ENCODE measurements at regions not wholly inside any gene's neighbourhood (a gene's known extent, or its start where the extent isn't known, plus 50 kb on each side); places are given as distances from the start of the nearest gene placed in this dataset.
A peak's percentile ranks its signal among the peaks of the same experiment; 100 is the strongest.

GRCh38 chr14:65279958-65280357 lies 132.6 kb upstream of the FUT8 start:
- H3K4me3 Mint-ChIP-seq = no peak overlapping the region
- H3K9me3 Mint-ChIP-seq = no peaks in the 10 kb centered on the region
- H3K4me1 Mint-ChIP-seq = peaks cover 18 to 35% (median 30%) of the 10 kb centered on the region in 4 donors
- no peaks in the 10 kb centered on the region for H3K27me3 Mint-ChIP-seq
- H3K27ac Mint-ChIP-seq = peak overlapping the region in 1 of 10 donors; percentile 56
- ATAC-seq (no peak), DNase-seq (no peak)
- POLR2A ChIA-PET = interaction anchor here (1.1 kb wide), 1 partner anchor 19 kb away, joined by 3 read pairs; no protein-coding TSS in a partner anchor
- no peaks in the 10 kb centered on the region for H3K36me3 Mint-ChIP-seq

- H3K36me3 Mint-ChIP-seq = no peaks in the 10 kb centered on the region
- peak overlapping the region in 2 of 10 donors; percentile 27 to 42 for H3K4me3 Mint-ChIP-seq
- DNase-seq = no peak
- H3K4me1 Mint-ChIP-seq = peaks cover 18 to 38% (median 30%) of the 10 kb centered on the region in 4 donors
- POLR2A ChIA-PET = interaction anchor here (10.2 kb wide), 1 partner anchor 131 kb away, joined by 145 read pairs; the partner anchor contains the start of gene FUT8
- H3K9me3 Mint-ChIP-seq = no peaks in the 10 kb centered on the region
- H3K27ac Mint-ChIP-seq = peak overlapping the region in 3 of 10 donors; percentile 51 to 56 (median 54)
- no peak for ATAC-seq
- H3K27me3 Mint-ChIP-seq = no peaks in the 10 kb centered on the region
Measured at GRCh38 chr14:65280653-65281052, 131.9 kb upstream of the FUT8 start.

GRCh38 chr14:65281991-65282895 lies 130.3 kb upstream of the FUT8 start:
- Mint-ChIP-seq H3K4me3 (peak overlapping the region; percentile 62 to 88 (median 84)), H3K36me3 (no peaks in the 10 kb centered on the region), H3K4me1 (peaks cover 21 to 51% (median 41%) of the 10 kb centered on the region in 4 donors), H3K9me3 (no peaks in the 10 kb centered on the region), H3K27ac (peak overlapping the region; percentile 82 to 98 (median 94)), H3K27me3 (no peaks in the 10 kb centered on the region)
- DNase-seq (peak in 3 of 10 donors; percentile 6 to 40 (median 32)), ATAC-seq (peak; percentile 66 to 74)
- POLR2A ChIA-PET = interaction anchor here (0.8 to 10.2 kb wide), 7 partner anchors 9 to 130 kb away, joined by 3 to 145 read pairs (median 5); partner anchors contain the start of gene FUT8

- H3K4me1 Mint-ChIP-seq = peaks cover 27 to 57% (median 47%) of the 10 kb centered on the region in 4 donors
- H3K36me3 Mint-ChIP-seq = no peaks in the 10 kb centered on the region
- POLR2A ChIA-PET = interaction anchor here (1.2 to 10.2 kb wide), 5 partner anchors 9 to 129 kb away, joined by 3 to 145 read pairs (median 5); partner anchors contain the start of gene FUT8
- no peaks in the 10 kb centered on the region for H3K27me3 Mint-ChIP-seq
- H3K4me3 Mint-ChIP-seq = peak overlapping the region; percentile 62 to 88 (median 84)
- no peak for ATAC-seq
- H3K9me3 Mint-ChIP-seq = no peaks in the 10 kb centered on the region
- H3K27ac Mint-ChIP-seq = peak overlapping the region; percentile 82 to 98 (median 94)
- DNase-seq = peak in 1 of 10 donors; percentile 10
Measured at GRCh38 chr14:65282896-65283253, 129.7 kb upstream of the FUT8 start.

- ATAC-seq = no peak
- no peaks in the 10 kb centered on the region for H3K27me3 Mint-ChIP-seq
- peak overlapping the region in 9 of 10 donors; percentile 95 to 100 (median 98) for H3K27ac Mint-ChIP-seq
- POLR2A ChIA-PET = interaction anchor here (0.6 to 10.2 kb wide), 7 partner anchors 13 to 783 kb away, joined by 3 to 145 read pairs (median 3); partner anchors contain the start of gene FUT8
- peaks cover 0 to 1% (median 0%) of the 10 kb centered on the region in 3 donors for H3K36me3 Mint-ChIP-seq
- peak overlapping the region in 6 of 10 donors; percentile 3 to 91 (median 84) for H3K4me3 Mint-ChIP-seq
- DNase-seq = peak in 3 of 10 donors; percentile 4 to 30 (median 30)
- H3K9me3 Mint-ChIP-seq = peaks cover 0 to 2% (median 0%) of the 10 kb centered on the region in 9 donors
- H3K4me1 Mint-ChIP-seq = peaks cover 40 to 83% (median 78%) of the 10 kb centered on the region in 4 donors
Measured at GRCh38 chr14:65286443-65286842, 126.1 kb upstream of the FUT8 start.

GRCh38 chr14:65287264-65288131 lies 125.0 kb upstream of the FUT8 start:
- H3K27ac Mint-ChIP-seq = peak overlapping the region; percentile 95 to 100 (median 98)
- peaks cover 0 to 2% (median 0%) of the 10 kb centered on the region in 9 donors for H3K9me3 Mint-ChIP-seq
- H3K36me3 Mint-ChIP-seq = peaks cover 0 to 1% (median 0%) of the 10 kb centered on the region in 3 donors
- peak overlapping the region; percentile 70 to 91 (median 88) for H3K4me3 Mint-ChIP-seq
- ATAC-seq = peak; percentile 86 to 91
- POLR2A ChIA-PET = interaction anchor here (0.6 to 10.2 kb wide), 15 partner anchors 11 to 784 kb away, joined by 3 to 145 read pairs (median 3); partner anchors contain the start of gene FUT8
- H3K4me1 Mint-ChIP-seq = peaks cover 32 to 81% (median 77%) of the 10 kb centered on the region in 4 donors
- no peaks in the 10 kb centered on the region for H3K27me3 Mint-ChIP-seq
- peak; percentile 23 to 82 (median 54) for DNase-seq

- Mint-ChIP-seq H3K9me3 (peaks cover 0 to 2% (median 0%) of the 10 kb centered on the region in 9 donors), H3K27me3 (no peaks in the 10 kb centered on the region), H3K36me3 (peaks cover 0 to 1% (median 0%) of the 10 kb centered on the region in 3 donors), H3K4me3 (peak overlapping the region in 8 of 10 donors; percentile 26 to 90 (median 56)), H3K27ac (peak overlapping the region; percentile 36 to 99 (median 72)), H3K4me1 (peaks cover 25 to 66% (median 61%) of the 10 kb centered on the region in 4 donors)
- no peak for ATAC-seq
- DNase-seq = no peak
- POLR2A ChIA-PET = interaction anchor here (6.5 to 10.2 kb wide), 2 partner anchors 11 to 121 kb away, joined by 37 to 145 read pairs; partner anchors contain the start of gene FUT8
Measured at GRCh38 chr14:65290830-65291229, 121.7 kb upstream of the FUT8 start.

GRCh38 chr14:65291531-65291930 lies 121.0 kb upstream of the FUT8 start:
- DNase-seq = no peak
- Mint-ChIP-seq H3K27me3 (no peaks in the 10 kb centered on the region), H3K4me1 (peaks cover 27 to 69% (median 60%) of the 10 kb centered on the region in 4 donors), H3K9me3 (peaks cover 0 to 2% (median 0%) of the 10 kb centered on the region in 9 donors), H3K27ac (peak overlapping the region in 9 of 10 donors; percentile 47 to 99 (median 78)), H3K36me3 (peaks cover 0 to 1% (median 0%) of the 10 kb centered on the region in 3 donors), H3K4me3 (peak overlapping the region in 7 of 10 donors; percentile 20 to 90 (median 55))
- ATAC-seq = no peak
- POLR2A ChIA-PET = interaction anchor here (1.0 to 6.5 kb wide), 4 partner anchors 9 to 556 kb away, joined by 4 to 37 read pairs (median 11); partner anchors contain the start of gene FUT8

GRCh38 chr14:65294816-65295215 lies 117.7 kb upstream of the FUT8 start:
- H3K4me3 Mint-ChIP-seq = no peak overlapping the region
- POLR2A ChIA-PET = interaction anchor here (0.9 to 2.2 kb wide), 2 partner anchors 12 to 117 kb away, joined by 3 to 9 read pairs; no protein-coding TSS in a partner anchor
- ATAC-seq = no peak

GRCh38 chr14:65296402-65296801 lies 116.1 kb upstream of the FUT8 start:
- no peaks in the 10 kb centered on the region for H3K27me3 Mint-ChIP-seq

More at GRCh38 chr14:65294816-65295215, 117.7 kb upstream of the FUT8 start:
- Mint-ChIP-seq H3K4me1 (peaks cover 21 to 59% (median 45%) of the 10 kb centered on the region in 4 donors), H3K27ac (no peak overlapping the region), H3K9me3 (peaks cover 0 to 2% (median 0%) of the 10 kb centered on the region in 9 donors), H3K36me3 (peaks cover 0 to 1% (median 0%) of the 10 kb centered on the region in 3 donors), H3K27me3 (no peaks in the 10 kb centered on the region)
- DNase-seq = no peak

GRCh38 chr14:65296876-65297275 lies 115.7 kb upstream of the FUT8 start:
- POLR2A ChIA-PET = interaction anchor here (0.6 to 2.2 kb wide), 3 partner anchors 8 to 115 kb away, joined by 3 to 9 read pairs (median 4); no protein-coding TSS in a partner anchor
- Mint-ChIP-seq H3K4me1 (peaks cover 22 to 51% (median 46%) of the 10 kb centered on the region in 4 donors), H3K4me3 (no peak overlapping the region), H3K36me3 (no peaks in the 10 kb centered on the region), H3K9me3 (no peaks in the 10 kb centered on the region), H3K27me3 (no peaks in the 10 kb centered on the region), H3K27ac (peak overlapping the region in 1 of 10 donors; percentile 32)
- DNase-seq (no peak), ATAC-seq (no peak)

More at GRCh38 chr14:65296402-65296801, 116.1 kb upstream of the FUT8 start:
- Mint-ChIP-seq H3K9me3 (no peaks in the 10 kb centered on the region), H3K27ac (peak overlapping the region in 2 of 10 donors; percentile 24 to 60), H3K4me3 (no peak overlapping the region), H3K4me1 (peaks cover 22 to 55% (median 47%) of the 10 kb centered on the region in 4 donors), H3K36me3 (peaks cover 0 to under 1% (median 0%) of the 10 kb centered on the region in 3 donors)
- ATAC-seq = no peak
- DNase-seq = no peak
- POLR2A ChIA-PET = interaction anchor here (2.2 kb wide), 1 partner anchor 115 kb away, joined by 9 read pairs; no protein-coding TSS in a partner anchor
